ENCODE measurements at regions not wholly inside any gene's neighbourhood (a gene's known extent, or its start where the extent isn't known, plus 50 kb on each side); places are given as distances from the start of the nearest gene placed in this dataset.

- Histone ChIP-seq H2AFZ (ENCODE audit: low read length) (no peak overlapping the region), H3K23me2 (ENCODE audit: insufficient read length, low read depth, low read length, poor library complexity, severe bottlenecking) (no peaks in the 10 kb centered on the region), H2BK12ac (ENCODE audit: insufficient read length, low read depth, low read length) (no peak overlapping the region), H2BK15ac (ENCODE audit: low read depth, low read length) (no peak overlapping the region), H3K27me3 (ENCODE audit: insufficient read depth, low read length) (no peaks in the 10 kb centered on the region), H2BK120ac (ENCODE audit: low read depth, low read length, poor library complexity, severe bottlenecking) (no peak overlapping the region), H3K23ac (ENCODE audit: insufficient read length, low read depth, low read length) (no peak overlapping the region), H4K20me1 (ENCODE audit: control insufficient read depth, insufficient read depth, insufficient read length) (no peaks in the 10 kb centered on the region), H3K4me1 (ENCODE audit: insufficient read depth, low read length) (no peaks in the 10 kb centered on the region; the same call in 1 of the 2 replicates), H4K91ac (ENCODE audit: insufficient read length, low read depth, low read length) (no peak overlapping the region), H2BK5ac (ENCODE audit: insufficient read length, low read length) (no peak overlapping the region), H3K9me3 (ENCODE audit: control insufficient read depth, low read depth, low read length) (no peaks in the 10 kb centered on the region), H3K9ac (ENCODE audit: extremely low read depth, insufficient read length, low read length) (no peak overlapping the region), H4K8ac (replicated peaks; ENCODE audit: insufficient read length, low read depth, low read length) (no peak overlapping the region), H3K27ac (ENCODE audit: insufficient read length, low read depth, low read length) (no peak overlapping the region), H3K4me2 (ENCODE audit: insufficient read depth, insufficient read length, low read length) (no peak overlapping the region), H3K79me1 (ENCODE audit: insufficient read depth, low read depth, low read length, poor library complexity, severe bottlenecking) (no peaks in the 10 kb centered on the region), H2AK5ac (ENCODE audit: insufficient read length, low read length) (no peak overlapping the region), H3K14ac (ENCODE audit: insufficient read depth, low read length) (no peak overlapping the region), H2BK20ac (ENCODE audit: low read depth, low read length, poor library complexity, severe bottlenecking) (no peak overlapping the region), H3K79me2 (ENCODE audit: insufficient read depth, low read length) (no peaks in the 10 kb centered on the region), H3K4ac (ENCODE audit: low read depth, low read length) (no peak overlapping the region), H3T11ph (ENCODE audit: low read length) (no peak overlapping the region), H3K56ac (ENCODE audit: insufficient read length, low read depth, low read length) (no peak overlapping the region), H3K18ac (ENCODE audit: insufficient read length, low read depth, low read length) (no peak overlapping the region), H4K5ac (ENCODE audit: insufficient read length, low read depth, low read length) (no peak overlapping the region)
- H3K4me1 Mint-ChIP-seq = peaks cover 32 to 34% of the 10 kb centered on the region in 2 experiments
- H3K27me3 Mint-ChIP-seq (ENCODE audit: low read depth) = no peaks in the 10 kb centered on the region
- H3K36me3 Mint-ChIP-seq (ENCODE audit: insufficient read depth in 1 of 3, low read depth in 3 of 3) = no peaks in the 10 kb centered on the region
- DNase-seq = no peak
- H3K9me3 Mint-ChIP-seq = no peaks in the 10 kb centered on the region
- WGBS (ENCODE audit: extremely low coverage, insufficient read length, low lambda C conversion rate) = no CpG with 5 or more reads among the region's 8 CpGs
- no peak for TF ChIP-seq CTCF (conservative IDR thresholded peaks at IDR 0.05)
- H3K27ac Mint-ChIP-seq = peak overlapping the region in 1 of 3 experiments; percentile 9; a peak in 1 of 7 replicates
- H3K4me3 Mint-ChIP-seq = no peak overlapping the region
Observed at GRCh38 chr13:99809496-99809895, 162.1 kb downstream of the ZIC5 start.

Data from H9 (cell line).